DMS79 (cell line): ENCODE measurements at regions not wholly inside any gene's neighbourhood (a gene's known extent, or its start where the extent isn't known, plus 50 kb on each side); places are given as distances from the start of the nearest gene placed in this dataset.

Experiments used
- DNase-seq: peaks from one replicate; lab custom pipeline; 2025; lab: John Stamatoyannopoulos, UW

DNA sequence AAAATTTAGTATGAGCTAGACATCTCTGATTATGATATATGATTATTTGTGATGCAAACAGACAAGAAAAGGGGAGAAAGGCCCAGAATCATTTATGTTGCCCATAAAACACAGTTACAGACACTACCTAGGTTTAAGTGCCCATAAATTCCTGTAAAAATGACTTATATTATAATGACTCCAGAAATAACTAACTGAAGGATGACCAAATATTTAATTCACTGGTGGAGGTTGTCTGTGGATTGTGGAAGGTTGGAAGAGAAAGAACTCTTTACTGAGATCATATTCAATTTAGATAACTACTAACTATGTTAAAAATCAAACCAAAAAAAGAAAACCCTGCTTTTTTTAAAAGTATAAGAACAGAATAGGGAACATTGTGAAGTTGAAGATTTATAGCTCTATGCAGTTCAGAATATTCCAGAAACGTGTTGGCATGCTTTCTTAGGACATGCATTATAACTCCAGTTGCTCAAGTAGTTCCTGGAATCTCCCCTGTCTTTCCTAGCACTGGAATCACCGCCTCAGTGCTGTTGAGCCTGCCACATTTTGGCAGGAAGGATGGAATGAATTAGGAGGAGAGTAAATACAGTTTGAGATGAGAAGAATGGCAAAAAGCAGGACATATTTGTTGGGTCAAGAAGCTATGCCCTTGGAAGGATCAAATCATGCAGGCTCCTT is 72.0 kb upstream of the PAPPA start:
- DNase-seq: no peak

DNA sequence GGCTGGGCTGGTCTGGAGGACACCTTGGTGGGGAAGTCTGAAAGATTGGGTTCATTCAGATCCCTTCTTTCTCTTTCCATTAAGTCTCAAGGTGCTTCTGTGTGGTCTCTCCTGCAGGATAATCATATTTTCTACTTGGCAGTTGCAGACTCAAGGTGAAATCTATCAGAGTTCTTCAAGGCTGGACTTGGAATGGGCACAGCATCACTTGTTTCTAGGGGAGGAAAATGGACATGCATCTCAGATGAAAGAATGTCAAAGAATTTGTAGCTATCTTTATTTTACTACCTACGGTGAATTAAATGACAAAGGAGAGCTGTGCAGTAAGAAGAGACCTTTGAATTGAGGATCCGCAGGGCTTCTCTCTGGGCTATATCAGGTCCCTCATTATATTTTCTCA is 69.8 kb upstream of the PAPPA start:
- no peak for DNase-seq

- no peak for DNase-seq
These were observed 69.1 kb upstream of the PAPPA start for GRCh38 chr9:116084497-116084896.

DNA sequence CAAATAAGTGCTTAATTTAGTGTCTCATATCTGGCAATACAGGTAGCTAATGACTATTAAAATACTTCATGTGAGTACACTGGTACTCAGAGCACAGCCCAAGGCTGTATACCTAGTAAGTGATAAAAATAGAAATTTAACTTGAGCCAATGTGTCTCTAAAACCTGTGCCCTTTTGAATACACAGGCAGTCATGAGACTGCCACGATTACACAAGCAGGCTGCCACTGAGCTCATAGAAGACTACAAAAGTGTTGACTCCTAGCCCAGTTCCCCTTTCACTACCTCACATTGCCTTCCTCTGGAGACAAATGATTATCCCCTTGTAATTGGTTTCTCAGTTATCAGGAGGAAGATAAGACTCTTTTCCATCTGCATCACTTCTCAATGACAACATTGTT is 66.3 kb upstream of the PAPPA start:
- no peak for DNase-seq

DNA sequence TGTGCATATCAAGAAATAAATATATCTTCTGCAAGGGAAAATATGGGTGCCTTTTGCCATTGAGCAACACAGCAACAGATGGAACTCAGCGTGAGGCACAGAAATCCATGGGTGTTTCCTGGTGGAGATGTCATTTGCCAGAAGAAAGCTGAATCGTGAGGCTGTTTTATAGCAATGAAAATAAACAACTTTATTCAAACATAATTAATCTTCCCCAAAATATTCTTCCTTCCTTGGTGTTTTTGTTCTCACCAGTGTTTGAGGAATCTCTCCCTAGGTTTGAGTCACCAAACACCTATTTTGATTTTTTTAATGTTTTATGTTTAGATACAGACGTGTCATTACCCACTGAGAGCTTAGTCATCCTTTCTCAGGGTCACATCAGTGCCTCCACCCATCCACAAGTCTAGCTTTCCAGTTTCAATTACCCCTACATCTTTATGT is 65.8 kb upstream of the PAPPA start:
- no peak for DNase-seq

GRCh38 chr9:116088396-116088795 is 65.2 kb upstream of the PAPPA start:
- DNase-seq: no peak

GRCh38 chr9:116090030-116090770 is 63.4 kb upstream of the PAPPA start:
- no peak for DNase-seq

GRCh38 chr9:116094846-116095245 is 58.7 kb upstream of the PAPPA start:
- no peak for DNase-seq

DNA sequence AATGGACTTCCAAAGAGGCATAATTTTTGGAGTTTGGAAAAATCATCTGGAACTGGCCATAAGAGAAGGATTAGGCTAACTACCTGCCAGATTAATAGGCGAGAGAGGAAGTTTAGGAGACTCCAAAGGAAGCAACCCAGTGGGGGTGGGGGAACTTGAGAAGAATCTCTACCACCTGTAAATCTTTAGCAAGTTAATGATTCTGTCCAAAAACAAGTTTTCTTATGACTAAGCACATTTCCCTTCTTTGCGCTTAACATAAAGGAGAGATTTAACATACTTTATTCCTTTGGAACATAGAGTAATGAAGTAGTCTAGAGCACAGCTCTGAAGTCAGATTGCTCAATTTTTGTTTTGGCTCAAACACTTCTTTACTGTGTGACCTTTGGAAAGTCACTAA is 58.2 kb upstream of the PAPPA start:
- no peak for DNase-seq

DNA sequence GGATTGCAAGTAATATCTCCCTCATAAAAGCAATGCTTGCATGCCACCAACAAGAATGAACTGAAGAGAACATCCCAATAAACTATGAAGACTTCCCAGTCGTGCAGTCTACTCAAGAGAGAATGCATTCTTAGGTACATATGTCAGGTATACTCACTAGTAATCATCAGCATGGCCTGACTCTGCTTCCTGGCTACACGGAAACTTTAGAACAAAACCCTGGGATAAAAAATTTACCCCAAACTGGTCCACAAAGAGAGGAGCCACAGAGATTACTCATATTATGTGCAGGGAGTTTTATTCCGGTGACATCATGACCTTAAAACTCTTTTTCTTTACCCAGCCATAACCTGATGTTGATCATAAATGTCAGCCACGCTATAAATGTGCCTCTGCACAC is 57.5 kb upstream of the PAPPA start:
- no peak for DNase-seq

DNA sequence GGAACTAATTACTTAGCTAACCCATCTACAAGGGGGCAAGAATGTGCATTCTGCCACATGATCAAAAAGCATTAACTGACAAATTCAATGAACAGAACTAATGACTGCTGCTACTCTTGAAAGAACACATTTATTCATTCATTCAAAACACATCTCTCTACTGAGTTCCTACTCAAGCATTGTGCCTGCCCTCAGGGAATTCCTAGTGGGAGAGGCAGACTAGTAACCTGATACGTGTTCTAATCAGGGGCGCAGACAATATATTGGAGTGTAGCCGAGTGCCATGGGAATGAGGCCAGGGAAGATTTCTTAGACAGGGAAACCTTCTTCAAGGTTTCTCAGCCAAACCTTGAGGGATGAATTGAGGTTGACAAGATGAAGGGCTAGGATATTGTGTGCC is 56.7 kb upstream of the PAPPA start:
- no peak for DNase-seq

DNA sequence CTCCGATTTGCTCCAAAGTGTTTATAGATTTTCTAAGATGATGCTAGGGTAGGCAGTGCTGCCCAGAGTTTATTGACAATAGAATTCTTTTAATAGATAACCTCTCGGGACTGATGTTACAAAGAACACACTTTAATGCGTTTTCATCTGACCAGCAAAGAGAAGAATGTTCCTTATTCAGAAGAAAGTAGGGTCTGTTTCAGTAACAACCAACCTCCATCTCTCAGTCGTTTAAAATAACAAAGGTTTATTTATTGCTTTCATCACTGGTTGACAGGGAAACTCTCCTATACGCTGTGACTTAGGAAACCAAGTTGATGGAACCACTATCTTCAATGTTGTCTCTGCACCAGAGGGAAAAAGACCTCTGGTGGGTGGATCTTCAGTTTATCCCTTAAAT is 55.1 kb upstream of the PAPPA start:
- DNase-seq: no peak

DNA sequence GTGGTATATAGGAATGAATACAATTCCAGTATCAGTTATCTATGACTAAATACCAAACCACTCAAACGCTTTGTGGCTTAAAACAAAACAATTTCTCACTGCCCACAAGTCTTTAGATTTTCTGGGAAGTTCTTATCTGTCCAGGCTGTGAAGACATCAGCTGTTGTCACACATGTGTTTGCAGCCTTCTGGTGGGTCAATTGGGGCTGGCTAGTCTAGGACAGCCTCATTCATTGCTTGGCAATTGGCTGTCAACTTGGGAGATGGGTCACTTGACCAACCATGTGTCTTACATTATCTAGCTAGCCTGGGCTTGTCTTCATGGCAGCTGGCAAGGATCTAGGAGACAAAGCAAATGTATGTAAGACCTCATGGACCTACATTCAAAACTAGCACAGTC is 53.8 kb upstream of the PAPPA start:
- no peak for DNase-seq

DNA sequence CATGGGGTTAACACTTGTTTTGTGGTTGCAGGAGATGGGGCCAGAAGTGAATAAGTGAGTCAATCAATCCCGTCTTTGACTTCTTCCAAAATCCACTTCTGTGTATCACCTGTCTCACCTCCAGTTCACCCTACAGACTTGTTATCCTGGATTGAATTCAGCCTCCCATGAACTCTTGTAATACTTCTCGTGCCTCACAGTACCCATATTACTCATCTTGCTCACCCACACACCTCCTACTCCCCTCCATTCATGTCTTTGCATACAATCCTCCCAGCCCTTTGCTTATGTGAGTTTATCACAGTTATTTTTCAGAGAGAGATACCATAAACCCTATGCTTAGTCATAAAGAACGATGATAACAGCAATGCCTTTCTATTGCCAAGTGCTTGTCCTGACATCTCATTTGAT is 52.9 kb upstream of the PAPPA start:
- no peak for DNase-seq

GRCh38 chr9:116101516-116101915 is 52.1 kb upstream of the PAPPA start:
- DNase-seq: no peak

- no peak for DNase-seq
These were observed 51.0 kb upstream of the PAPPA start for GRCh38 chr9:116102596-116102995.
